SK-N-SH (cell line): ENCODE measurements at regions not wholly inside any gene's neighbourhood (a gene's known extent, or its start where the extent isn't known, plus 50 kb on each side); places are given as distances from the start of the nearest gene placed in this dataset.

Source experiments
- CTCF ChIP-seq: fragments of 200-600 bp; sonication (generic); IDR thresholded peaks from 2 replicates; pipeline ENCODE4 v1.6.1; 2017; ENCODE audit warnings: antibody characterized with exemption, mild to moderate bottlenecking, moderate library complexity
- ELF1 ChIP-seq: IDR thresholded peaks from 2 replicates; pipeline ENCODE4 v1.4.0; 2012
- EZH2phosphoT487 ChIP-seq: fragments of 200-600 bp; sonication (generic); IDR thresholded peaks from 2 replicates; pipeline ENCODE4 v1.6.1; 2017; ENCODE audit warnings: low read depth, mixed run types, mild to moderate bottlenecking, antibody characterized with exemption, moderate library complexity, borderline replicate concordance
- JUND ChIP-seq: IDR thresholded peaks from 2 replicates; pipeline ENCODE4 v1.4.0; 2012
- NFIC ChIP-seq: IDR thresholded peaks from 2 replicates; pipeline ENCODE4 v1.4.0; 2012; ENCODE audit warnings: borderline replicate concordance
- RAD21 ChIP-seq: IDR thresholded peaks from 2 replicates; pipeline ENCODE4 v1.6.1; 2012; ENCODE audit warnings: mild to moderate bottlenecking, low read length
- REST ChIP-seq: IDR thresholded peaks from 2 replicates; pipeline ENCODE4 v1.6.1; 2012; ENCODE audit warnings: mild to moderate bottlenecking, low read depth, low read length, moderate library complexity
- RXRA ChIP-seq: IDR thresholded peaks from 2 replicates; pipeline ENCODE4 v1.4.0; 2012; ENCODE audit warnings: low read depth, mild to moderate bottlenecking, borderline replicate concordance
- TCF12 ChIP-seq: IDR thresholded peaks from 2 replicates; pipeline ENCODE4 v1.4.0; 2012
- USF2 ChIP-seq: fragments of 150-350 bp; IDR thresholded peaks from 2 replicates; pipeline ENCODE4 v1.6.1; 2017; ENCODE audit warnings: antibody characterized with exemption, low read length, low read depth, borderline replicate concordance
- YY1 ChIP-seq: IDR thresholded peaks from 2 replicates; pipeline ENCODE4 v1.4.0; 2012; ENCODE audit warnings: low read depth, mild to moderate bottlenecking

- TF ChIP-seq CTCF (no peak), YY1 (no peak), TCF12 (no peak), JUND (no peak), USF2 (no peak), RAD21 (no peak), NFIC (no peak), ELF1 (no peak), RXRA (no peak), REST (no peak), EZH2phosphoT487 (no peak)
Observed at GRCh38 chr2:162967811-162968210, 129.2 kb upstream of the KCNH7 start.
